Astrocyte of the cerebellum (primary cell): ENCODE measurements at regions not wholly inside any gene's neighbourhood (a gene's known extent, or its start where the extent isn't known, plus 50 kb on each side); places are given as distances from the start of the nearest gene placed in this dataset.
A peak's percentile ranks its signal among the peaks of the same experiment; 100 is the strongest.

Experiments used
- DNase-seq: peaks from one replicate; pipeline ENCODE4 v3.0.0-alpha.2; 2011; ENCODE audit warnings: low read depth
- H3K4me3 ChIP-seq: 2 replicates; pipeline ENCODE4 v1.5.1; 2011; ENCODE audit warnings: mild to moderate bottlenecking, low read depth, low read length, moderate library complexity
- in situ Hi-C: cut with HindIII; loops from 2 replicates; pipeline ENCODE4 v1.10.0; 2017; ENCODE audit warnings: low sequenced_read_pairs
- TF ChIP-seq, protein P1 (sequence below): IDR thresholded peaks from 2 replicates; pipeline ENCODE4 v1.5.1; 2012; ENCODE audit warnings: low read length, low read depth, moderate library complexity, mild to moderate bottlenecking; ENCODE audit errors: missing control alignments

DNA sequence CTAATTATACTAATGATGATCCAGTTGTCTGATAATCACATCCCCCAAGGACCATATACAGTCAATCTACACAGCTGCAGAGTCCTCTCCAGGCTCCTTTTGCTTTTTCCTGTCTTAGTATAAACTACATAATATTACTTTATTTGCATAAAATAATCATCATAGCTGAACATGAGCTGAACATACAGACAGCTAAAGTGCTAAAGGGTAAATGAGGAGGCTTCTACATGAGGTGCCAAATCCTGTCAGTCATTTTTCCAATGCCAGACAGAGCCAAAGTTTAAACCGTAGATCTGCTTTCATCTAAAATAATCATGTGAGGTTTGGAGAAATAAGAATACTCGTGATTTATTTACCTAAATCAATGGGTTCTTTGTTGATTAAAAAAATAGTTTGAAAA is 1530.1 kb upstream of the PABPC4L start:
- no peak overlapping the region for H3K4me3 ChIP-seq
- TF ChIP-seq, protein P1, sequence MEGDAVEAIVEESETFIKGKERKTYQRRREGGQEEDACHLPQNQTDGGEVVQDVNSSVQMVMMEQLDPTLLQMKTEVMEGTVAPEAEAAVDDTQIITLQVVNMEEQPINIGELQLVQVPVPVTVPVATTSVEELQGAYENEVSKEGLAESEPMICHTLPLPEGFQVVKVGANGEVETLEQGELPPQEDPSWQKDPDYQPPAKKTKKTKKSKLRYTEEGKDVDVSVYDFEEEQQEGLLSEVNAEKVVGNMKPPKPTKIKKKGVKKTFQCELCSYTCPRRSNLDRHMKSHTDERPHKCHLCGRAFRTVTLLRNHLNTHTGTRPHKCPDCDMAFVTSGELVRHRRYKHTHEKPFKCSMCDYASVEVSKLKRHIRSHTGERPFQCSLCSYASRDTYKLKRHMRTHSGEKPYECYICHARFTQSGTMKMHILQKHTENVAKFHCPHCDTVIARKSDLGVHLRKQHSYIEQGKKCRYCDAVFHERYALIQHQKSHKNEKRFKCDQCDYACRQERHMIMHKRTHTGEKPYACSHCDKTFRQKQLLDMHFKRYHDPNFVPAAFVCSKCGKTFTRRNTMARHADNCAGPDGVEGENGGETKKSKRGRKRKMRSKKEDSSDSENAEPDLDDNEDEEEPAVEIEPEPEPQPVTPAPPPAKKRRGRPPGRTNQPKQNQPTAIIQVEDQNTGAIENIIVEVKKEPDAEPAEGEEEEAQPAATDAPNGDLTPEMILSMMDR: no peak
- in situ Hi-C loops: no loop called here
- no peak for DNase-seq

DNA sequence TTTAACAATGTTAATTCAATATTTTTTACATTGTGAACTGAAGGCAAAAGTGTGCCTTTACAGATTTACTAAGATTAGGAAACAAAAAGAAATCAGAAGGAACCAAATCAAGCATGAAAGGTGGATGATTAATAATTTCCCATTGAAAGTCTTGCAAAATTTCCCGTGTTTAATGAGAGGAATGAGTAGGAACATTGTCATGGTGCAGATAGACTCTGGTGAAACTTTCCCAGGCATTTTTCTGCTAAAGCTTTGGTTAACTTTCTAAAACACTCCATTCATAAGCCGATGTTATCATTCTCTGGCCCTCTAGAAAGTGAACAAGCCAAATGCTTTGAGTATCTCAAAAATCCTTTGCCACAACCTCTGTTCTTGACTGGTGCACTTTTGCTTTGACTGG is 1522.8 kb upstream of the PABPC4L start:
- DNase-seq: no peak
- TF ChIP-seq, protein P1: no peak
- in situ Hi-C loops: no loop called here
- no peak overlapping the region for H3K4me3 ChIP-seq

DNA sequence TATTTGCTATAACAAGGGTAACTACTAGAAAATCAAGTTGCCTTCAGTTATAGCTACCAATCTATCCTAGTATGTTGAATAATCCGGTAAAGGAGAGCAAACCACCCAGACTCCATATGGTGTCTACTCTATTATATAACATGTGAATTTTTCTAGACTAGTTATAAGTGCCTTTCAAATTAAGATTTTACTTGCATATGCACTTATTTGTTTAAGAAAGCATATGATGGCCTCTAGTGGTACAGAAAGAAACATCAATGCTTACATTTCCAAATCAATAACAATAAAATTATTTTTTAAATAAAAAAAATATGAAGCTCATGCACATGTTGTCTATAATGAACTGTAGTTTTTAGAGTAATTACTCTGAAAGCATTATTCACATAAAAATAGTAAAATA is 1516.4 kb upstream of the PABPC4L start:
- TF ChIP-seq, protein P1: no peak
- in situ Hi-C loops: no loop called here
- DNase-seq: peak; percentile 20

DNA sequence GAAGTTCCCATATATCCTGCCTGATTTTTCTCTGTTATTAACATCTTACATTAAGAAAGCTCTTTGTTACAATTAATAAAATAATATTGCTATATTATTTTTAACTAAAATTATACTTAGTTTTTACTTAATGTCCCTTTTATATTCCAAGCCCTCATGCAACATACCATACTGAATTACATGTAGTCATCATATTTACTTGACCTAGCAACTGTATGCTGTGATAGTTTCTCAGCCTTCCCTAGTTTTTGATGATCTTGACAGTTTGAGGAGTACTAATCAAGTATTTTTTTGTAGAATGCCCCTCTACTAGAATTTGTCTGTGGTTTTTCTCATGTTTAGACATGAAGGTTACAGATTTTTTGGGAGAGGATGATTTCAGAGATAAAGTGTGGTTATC is 1503.8 kb upstream of the PABPC4L start:
- TF ChIP-seq, protein P1: no peak
- in situ Hi-C loops: no loop called here
- DNase-seq: no peak
- H3K4me3 ChIP-seq: no peak overlapping the region

More for the DNA sequence above, 1516.4 kb upstream of the PABPC4L start:
- no peak overlapping the region for H3K4me3 ChIP-seq

DNA sequence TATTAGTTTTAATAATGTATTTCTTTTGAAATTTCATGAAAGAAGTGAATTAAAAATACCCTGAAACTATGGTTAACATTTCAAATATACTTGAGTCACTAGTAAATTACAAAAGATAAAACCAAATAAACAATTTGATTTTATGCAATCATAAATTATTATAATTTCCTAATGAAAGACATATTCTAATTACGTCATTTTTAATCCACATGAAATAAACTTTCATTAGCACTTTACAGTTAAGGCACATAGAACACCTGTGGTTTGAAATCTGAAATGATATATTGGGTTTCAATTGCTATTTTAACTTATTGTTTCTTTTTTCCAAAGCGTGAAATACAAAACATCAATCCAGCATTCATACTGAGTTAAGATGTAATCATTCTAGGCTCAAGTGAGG is 1492.5 kb upstream of the PABPC4L start:
- DNase-seq: no peak
- in situ Hi-C loops: no loop called here
- TF ChIP-seq, protein P1: no peak

DNA sequence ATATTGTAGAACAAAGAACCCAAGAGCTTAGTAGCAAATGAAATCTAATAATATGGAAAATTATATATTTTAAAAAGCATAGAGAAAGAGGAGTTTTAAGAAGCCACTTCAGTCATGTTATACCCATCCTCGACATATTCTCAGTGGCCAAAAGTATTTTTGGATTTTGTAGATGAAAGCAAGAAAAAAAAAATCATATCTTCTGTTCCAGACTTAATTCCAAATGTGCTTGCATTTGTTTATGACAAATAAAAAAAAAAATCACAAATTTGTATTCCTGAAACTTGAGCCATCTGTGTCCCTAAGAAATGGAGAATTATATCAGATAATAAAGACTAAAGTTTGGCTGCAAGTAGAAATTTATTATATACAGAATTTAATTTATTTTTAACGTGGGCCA is 1482.4 kb upstream of the PABPC4L start:
- TF ChIP-seq, protein P1: no peak
- no peak overlapping the region for H3K4me3 ChIP-seq
- in situ Hi-C loops: no loop called here
- no peak for DNase-seq

More for the DNA sequence above, 1492.5 kb upstream of the PABPC4L start:
- H3K4me3 ChIP-seq: no peak overlapping the region

DNA sequence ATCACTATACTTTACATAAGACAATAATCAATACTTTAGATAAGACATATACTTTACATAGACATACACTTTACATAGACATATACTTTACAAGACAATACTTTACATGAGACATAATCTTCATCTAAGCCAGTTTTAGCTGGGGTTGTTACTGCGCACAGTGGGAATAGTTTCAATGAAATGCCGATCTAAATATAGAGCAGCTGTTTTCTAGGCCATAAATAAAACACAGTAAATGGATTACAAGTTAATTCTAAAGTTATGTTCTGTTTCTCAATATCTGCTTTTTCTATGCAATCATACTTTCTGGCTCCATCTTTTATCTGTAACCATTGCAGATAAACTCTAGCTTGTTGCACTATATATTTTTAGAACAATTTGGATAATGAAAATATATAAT is 1470.6 kb upstream of the PABPC4L start:
- TF ChIP-seq, protein P1: no peak
- DNase-seq: no peak
- no peak overlapping the region for H3K4me3 ChIP-seq
- in situ Hi-C loops: no loop called here
